ENCODE measurements at regions not wholly inside any gene's neighbourhood (a gene's known extent, or its start where the extent isn't known, plus 50 kb on each side); places are given as distances from the start of the nearest gene placed in this dataset.

DNA sequence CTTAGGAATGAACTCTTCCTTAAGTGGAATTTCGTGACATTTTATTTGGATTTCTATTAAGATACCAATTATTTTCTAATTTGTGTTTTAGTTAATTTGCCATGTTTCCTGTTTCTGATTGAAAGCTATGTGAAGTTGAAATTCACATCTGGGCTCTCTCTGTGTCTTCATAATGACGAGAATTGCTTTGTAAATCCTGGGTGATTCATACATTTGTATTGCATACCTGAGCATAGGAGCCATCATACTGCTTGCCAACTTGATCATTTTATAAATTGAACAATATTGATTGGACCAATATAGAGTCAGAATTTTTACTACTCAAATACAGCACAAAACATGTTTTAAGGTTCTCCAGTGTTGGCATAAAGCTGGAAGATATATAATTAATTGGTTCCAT is 817.9 kb downstream of the BRINP3 start:
- DNase-seq (ENCODE audit: low spot score): no peak
- in situ Hi-C loops (cut with MboI; ENCODE audit: low sequenced_read_pairs, unreplicated experiment): no loop called here
- no peak for TF ChIP-seq CTCF (IDR thresholded peaks at IDR 0.05; ENCODE audit: borderline replicate concordance, control extremely low read depth, extremely low read depth, insufficient read depth, missing control alignments)

DNA sequence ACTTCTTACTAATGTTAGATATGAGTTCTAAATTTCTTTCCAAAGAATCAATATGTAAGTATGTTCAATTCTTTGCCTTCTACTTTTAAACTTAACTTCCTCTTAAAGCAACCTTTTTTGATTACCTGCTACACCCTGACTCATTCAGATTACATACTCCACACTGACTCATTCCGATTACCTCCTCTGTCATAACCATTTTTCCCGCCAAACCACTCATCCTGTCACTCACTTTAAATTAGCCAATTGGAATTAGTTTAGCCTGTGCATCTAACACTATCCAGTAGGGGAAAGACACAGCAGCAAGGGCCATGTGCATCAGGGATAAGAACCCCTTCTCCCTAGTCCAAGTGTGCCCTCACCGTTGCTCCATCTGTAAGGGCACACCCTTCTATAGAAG is 815.5 kb downstream of the BRINP3 start:
- in situ Hi-C loops (cut with MboI; ENCODE audit: low sequenced_read_pairs, unreplicated experiment): no loop called here
- TF ChIP-seq CTCF (IDR thresholded peaks at IDR 0.05; ENCODE audit: borderline replicate concordance, control extremely low read depth, extremely low read depth, insufficient read depth, missing control alignments): no peak
- no peak for DNase-seq (ENCODE audit: low spot score)

DNA sequence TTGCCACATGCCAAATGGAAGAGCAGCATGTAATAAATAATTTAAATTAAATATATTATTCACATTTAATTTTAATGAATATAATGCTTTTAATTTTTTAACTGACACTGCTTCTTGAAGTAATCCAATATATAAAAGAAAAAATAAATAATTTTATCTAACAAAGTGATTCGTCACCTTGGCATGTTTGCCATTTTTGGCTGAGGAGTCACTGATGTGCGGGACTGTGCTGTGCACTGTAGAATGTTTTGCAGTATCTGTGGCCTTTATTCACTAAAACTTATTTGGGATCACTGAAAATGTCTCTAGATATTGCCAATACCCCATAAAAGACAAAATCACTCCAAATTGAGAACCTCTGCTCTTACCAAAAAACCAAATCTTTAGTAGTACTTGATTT is 807.8 kb downstream of the BRINP3 start:
- no peak for DNase-seq (ENCODE audit: low spot score)
- no peak for TF ChIP-seq CTCF (IDR thresholded peaks at IDR 0.05; ENCODE audit: borderline replicate concordance, control extremely low read depth, extremely low read depth, insufficient read depth, missing control alignments)
- in situ Hi-C loops (cut with MboI; ENCODE audit: low sequenced_read_pairs, unreplicated experiment): no loop called here

- in situ Hi-C loops (cut with MboI; ENCODE audit: low sequenced_read_pairs, unreplicated experiment): no loop called here
- no peak for TF ChIP-seq CTCF (IDR thresholded peaks at IDR 0.05; ENCODE audit: borderline replicate concordance, control extremely low read depth, extremely low read depth, insufficient read depth, missing control alignments)
- DNase-seq (ENCODE audit: low spot score): no peak
Observed at GRCh38 chr1:189673217-189673616, 804.4 kb downstream of the BRINP3 start.

GRCh38 chr1:189675712-189676244 is 801.9 kb downstream of the BRINP3 start:
- no peak for DNase-seq (ENCODE audit: low spot score)
- in situ Hi-C loops (cut with MboI; ENCODE audit: low sequenced_read_pairs, unreplicated experiment): no loop called here
- no peak for TF ChIP-seq CTCF (IDR thresholded peaks at IDR 0.05; ENCODE audit: borderline replicate concordance, control extremely low read depth, extremely low read depth, insufficient read depth, missing control alignments)

- DNase-seq (ENCODE audit: low spot score): no peak
- in situ Hi-C loops (cut with MboI; ENCODE audit: low sequenced_read_pairs, unreplicated experiment): no loop called here
- no peak for TF ChIP-seq CTCF (IDR thresholded peaks at IDR 0.05; ENCODE audit: borderline replicate concordance, control extremely low read depth, extremely low read depth, insufficient read depth, missing control alignments)
Observed at GRCh38 chr1:189678779-189679178, 798.9 kb downstream of the BRINP3 start.

Measured in GM13976 (cell line).